GM21786 (cell line): ENCODE measurements at regions not wholly inside any gene's neighbourhood (a gene's known extent, or its start where the extent isn't known, plus 50 kb on each side); places are given as distances from the start of the nearest gene placed in this dataset.

Experiments
- ATAC-seq: cut with Tn5 transposase; IDR thresholded peaks from one replicate; pipeline ENCODE4 v1.9.1; 2021; ENCODE audit not compliant: unreplicated experiment

DNA sequence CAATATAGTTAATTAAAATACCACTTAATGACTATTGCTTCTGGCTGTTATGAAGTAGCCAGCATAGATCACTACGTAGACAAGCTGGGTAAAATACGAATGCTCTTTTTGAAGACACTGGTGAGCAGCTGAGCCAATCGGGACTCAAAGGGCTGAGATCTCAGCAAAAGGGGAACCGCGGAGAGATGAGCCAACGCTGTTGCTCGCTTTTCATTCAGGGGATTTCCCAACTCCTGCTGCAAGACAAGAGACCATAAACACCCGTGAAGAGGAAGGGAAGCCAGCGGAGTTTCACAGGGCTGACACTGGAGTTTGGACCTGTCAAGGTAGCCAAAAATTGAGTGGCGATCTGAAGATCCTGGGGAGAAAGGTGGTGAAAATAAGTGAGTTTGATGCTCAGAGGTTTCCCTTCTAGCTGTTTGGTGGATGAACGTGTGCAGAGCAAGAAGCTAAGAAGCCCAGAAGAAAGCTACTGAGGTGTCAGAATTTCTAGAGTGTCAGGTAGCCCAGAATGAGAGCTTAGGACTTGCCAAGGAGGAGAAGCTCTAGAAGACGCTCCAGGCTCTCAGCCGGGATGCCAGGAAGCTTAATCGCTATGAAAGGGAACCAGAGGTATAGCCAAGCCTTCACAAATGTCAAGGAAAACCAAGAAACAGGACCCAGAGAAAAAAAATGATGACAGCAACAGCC, 79.6 kb upstream of the RNU6ATAC start:
- no peak for ATAC-seq

DNA sequence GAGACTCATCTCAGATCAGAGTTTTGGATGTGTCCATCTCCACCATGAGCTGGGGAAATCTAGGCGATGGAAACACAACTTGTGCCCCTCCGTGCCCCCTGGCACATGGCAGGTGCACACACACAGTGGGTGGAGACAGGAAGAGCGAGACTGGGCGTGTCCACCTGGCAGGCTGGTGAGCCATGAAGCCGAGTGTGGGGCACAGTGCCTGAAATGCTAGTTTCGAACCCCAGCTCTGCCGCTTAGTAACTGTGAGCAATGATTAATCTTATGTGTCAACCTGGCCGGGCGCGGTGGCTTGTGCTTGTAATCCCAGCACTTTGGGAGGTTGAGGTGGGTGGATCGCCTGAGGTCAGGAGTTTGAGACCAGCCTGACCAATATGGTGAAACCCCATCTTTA, 80.8 kb upstream of the RNU6ATAC start:
- ATAC-seq: no peak

DNA sequence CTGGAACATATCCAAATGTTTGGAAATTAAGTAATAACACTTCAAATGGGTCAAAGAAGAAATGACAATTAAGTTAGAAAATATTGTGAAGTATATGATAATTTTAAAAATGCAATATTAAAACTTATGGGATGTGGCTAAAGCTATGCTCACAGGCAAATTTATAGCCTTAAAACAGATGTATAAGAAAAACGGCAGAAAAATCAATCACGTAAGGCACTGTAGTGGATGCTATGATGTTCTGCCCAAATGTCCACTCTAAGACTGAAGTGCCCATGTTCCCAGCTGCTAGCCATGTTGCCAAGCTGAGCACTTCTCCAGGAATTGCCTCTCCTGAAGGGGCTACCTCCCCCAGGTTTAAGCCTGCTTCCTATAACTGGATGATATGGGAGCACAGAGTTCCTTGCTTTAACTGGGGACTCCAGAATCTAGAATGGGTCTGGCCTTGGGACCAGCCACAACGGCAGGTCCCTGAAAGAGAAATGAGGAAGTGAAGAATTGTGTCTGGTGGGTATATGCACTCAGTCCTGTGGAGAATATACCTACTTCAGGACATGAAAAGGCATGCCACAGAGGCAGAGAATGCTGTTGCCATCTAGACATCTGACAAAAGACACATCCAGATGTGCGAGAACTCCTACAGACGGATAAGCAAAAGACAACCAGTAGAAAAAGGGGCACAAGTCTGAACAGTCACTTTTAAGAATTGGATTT, 78.2 kb upstream of the RXRA start:
- no peak for ATAC-seq

DNA sequence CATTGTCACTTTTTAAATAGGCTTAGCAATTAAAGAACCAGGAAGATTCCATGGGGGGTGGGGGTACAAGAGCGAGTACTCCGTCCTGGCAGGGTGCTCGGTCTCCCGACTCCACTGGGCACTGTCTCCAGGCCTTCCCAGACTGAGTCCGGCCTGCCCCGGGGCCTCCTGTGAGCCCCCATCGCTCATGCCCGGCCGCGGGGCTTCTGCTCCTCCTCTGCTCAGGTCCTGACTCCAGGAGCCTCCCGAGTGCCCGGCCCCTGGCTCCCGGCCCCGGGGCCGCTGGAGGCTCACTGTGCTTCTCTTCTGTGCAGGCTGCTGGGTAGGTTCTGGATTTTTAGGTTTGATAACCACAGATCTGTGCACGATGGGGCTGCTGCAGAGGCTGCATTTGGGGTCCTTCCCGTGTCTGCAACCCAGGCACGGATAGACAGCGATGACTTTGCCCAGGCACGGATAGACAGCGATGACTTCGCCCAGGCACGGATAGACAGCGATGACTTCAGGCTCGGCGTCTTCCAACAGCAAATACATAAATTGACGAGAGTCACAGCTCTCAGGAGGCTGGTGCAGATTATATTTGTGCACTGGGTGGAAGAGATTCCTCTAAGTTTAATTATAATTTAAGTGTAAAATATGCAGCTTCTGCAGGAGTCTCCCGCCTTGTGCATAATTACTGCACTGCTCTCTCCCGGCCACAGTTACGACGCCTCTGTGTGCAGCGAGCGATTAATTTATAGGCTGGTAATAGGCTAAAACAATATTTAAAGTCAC, 74.8 kb upstream of the RXRA start:
- no peak for ATAC-seq

DNA sequence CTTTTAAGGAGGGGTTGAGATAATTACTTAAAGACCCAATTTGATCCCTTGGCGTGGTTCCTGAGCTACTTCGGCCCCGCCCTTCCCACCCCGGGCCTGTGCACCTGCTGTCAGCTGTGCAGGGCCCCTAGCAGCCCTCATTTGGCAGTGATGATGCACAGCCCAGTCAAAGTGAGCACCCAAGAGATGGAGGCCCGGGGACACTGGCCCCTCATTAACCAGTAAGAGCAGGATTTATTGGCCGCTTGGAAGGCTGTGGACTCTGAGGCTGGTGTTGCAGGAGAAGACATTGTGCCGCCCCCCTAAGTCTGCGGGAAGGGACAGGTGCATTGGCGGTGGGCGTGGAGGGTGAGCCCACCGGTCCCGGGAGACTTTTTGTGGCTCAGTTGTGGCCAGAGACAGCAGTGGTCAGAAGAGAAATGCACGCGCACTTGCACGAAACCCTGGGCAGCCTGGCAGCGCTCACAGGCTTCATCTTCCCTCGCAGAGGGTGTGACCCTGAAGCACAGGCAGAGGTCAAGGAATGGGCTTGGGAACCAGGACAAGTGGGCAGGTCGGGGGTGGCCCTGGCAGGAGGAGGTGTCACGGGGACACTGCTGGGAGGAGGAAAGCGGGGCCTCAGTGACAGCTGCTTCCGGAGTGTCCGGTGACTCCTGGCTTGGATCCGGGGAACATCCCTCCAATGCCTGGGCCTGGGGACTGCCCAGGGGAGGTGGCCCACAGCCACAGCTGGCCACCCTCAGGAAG, 74.0 kb upstream of the RXRA start:
- no peak for ATAC-seq

DNA sequence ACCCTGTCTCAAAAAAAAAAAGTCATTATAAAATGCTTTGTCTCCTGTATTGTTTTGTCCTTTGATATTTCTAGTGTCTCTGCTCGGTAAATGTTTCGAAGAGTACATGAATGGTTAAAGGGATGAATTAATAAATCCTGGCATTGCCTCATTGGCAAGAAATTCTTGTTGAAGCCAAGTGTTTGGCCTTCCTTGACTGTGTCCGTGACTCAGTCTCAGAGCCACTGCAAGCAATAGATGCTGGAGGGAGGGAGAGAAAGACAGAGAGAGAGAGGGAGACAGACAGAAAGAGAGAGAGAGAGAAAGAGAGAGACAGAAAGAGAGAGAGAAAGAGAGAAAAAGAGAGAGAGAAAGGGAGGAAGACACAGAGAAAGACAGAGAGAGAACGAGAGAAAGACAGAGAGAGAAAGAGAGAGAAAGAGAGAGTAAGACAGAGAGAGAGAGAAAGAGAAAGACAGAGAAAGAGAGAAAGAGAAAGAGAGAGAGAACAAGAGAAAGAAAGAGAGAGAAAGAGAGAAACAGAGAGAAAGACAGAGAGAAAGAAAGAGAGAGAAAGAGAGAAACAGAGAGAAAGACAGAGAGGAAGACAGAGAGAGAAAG, 72.5 kb upstream of the RXRA start:
- no peak for ATAC-seq

DNA sequence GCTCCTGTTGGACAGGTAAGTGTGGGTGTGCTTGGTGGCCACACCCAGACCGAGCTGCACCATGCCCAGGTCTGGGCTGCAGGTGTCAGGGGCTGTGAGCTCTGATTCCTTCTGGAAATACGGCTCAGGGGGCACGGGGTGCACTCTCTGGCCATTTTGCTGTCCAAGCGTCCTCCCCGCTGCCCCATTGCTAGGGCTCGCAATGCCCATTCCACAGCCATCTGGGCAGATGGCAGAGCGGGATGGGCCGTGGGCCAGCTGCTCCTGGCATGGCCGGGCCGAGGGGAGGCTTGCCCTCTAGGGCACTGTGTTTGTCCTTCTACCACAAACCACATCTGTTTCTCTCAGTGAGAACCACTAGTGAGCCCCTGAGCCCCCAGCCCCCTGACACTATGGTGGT, 67.9 kb upstream of the RXRA start:
- ATAC-seq: no peak

DNA sequence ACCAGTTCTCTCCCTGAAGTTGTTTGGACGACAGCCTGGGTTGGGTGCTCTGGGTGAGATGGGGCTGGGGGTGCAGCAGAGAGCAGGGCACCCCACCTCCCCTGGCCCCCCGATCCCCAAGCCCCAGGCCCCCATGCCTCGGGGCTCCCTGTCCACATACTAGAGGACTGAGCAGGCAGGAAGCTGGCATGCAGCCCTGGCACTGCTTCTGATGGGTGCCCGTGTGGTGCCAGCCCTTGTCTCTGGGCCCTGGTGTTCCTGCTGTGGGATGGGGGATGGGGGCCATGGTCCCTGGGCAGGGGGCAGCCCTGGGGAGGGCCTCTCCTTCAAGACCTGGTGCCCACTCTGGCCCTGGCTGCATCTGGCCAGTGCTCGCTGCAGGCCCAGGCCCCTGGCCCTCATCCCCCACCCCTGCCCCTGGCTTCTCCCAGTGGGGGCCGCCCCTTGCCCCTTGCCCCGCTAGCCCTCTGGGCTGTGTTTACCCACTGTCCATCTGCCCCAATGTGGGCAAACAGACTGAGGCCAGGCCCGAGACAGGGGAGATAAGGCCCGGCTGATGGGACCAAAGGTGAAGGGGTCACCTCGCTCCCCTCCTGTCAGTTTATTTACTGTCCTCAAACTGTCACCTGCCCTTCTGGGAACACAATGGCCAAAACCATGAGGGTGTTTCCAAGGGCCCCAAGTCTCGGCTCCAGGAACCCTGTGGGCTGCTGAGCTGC, 67.3 kb upstream of the RXRA start:
- ATAC-seq: no peak

DNA sequence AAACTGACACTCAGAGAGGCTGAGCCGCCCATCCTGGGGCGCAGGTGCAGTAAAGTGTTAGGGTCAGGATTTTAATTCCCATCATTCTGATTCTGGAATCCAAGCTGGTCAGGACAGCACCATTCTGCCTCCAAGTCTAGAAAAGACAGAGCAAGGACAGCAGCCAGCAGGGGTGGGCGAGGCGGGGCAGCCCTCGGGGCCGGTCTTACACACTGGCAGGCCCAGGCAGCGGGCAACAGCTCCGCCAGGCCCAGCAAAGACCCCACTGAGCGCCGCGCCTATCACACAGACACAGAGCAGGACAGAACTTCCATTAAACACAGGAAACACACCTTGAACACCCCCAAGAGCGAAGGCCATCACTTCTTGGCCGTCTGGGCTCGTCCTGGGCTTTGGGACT, 66.5 kb upstream of the RXRA start:
- ATAC-seq: no peak

DNA sequence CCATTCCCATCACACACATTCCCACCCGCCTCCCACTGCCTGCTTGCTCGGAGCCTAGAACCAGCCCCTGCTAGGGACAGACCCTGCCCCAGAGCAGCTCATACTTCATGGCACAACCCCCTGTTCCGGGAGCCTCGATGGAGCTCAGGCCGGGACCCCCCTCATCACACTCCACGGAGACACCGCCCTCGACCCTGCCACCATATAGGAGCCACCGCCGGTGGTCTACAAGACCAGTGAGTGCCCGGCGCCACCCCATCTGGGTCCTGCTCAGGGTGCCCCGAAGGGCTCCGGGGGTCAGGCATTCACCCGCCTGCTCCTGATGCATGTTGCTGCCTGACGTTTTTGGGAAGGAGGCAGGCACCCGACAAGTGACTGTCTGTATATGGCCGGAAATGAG, 65.5 kb upstream of the RXRA start:
- no peak for ATAC-seq

DNA sequence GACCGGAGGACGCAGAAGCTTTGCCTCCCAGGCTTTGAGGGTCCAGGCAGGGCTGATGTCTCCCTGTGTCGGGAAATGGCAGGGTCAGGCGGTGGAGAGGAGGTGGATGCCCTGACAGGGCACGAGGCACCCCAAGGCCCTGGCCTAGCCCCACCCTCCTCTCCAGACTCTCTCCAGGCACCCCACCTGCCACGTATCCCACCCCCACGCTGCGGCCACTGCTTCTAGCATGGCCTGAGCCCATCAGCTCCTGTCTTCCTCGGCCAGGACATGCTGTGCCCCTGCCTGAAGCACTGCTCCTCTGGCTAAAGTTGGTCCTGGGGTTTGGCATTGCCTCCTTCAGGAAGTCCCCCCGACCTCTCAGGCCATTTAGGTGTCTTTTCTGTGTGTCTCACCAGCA, 64.2 kb upstream of the RXRA start:
- ATAC-seq: no peak

DNA sequence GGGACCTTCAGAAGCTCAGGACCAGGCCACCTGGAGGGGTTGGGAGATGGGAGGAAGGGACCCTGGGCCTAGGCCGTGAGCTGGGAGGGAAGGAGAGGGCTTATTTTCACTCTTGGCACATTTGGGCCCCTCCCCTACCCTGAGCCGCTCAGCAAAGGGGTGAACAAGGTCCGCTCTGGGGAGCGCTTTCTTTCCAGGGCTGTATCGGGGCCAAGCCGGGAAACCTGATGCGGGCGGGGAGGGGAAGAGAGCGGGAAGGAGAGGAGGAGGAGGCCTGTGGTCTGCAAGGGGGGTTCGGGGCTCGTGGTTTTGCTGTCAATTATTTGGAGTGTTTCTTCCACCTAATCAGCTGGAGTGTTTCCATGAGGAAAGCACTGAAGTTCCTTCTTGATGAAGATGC, 62.7 kb upstream of the RXRA start:
- no peak for ATAC-seq

DNA sequence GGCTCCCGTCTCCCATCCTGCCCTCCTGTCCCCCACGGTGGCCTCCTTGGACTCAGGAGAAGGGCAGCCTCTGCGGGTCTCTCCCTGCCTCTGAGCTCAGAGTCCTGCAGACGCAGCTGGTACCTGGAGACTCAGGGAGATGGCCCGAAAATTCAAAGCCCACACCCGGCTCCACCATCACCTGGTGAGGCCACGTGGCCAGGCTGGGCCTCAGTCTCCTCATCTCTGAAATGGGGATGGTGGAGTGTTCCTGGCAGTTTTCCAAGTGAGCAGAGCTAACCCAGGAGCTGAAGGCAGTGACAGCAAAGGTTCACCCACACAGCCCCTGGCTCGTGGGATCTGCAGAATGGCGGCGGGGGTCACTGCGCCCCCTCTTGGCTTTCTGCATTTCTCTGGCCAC, 62.1 kb upstream of the RXRA start:
- ATAC-seq: no peak

DNA sequence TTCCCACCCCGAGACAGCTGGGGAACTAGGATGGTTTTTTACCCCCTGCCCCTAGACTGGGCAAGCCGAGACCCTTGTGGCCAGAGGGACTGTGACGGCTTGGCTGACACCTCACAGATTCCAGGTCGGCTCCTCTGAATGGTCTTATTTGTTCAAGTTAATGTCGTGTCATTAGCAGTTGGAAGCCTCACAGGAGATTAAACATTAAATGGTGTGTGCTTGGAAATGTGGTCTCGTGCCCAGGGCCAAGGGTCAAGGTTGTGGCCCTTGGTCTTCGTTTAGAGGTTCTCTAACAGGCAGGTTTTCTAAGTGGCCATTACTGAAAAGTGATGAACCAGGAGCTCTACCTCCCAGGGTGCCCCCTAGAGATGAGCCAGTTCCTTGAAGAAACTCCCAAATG, 61.2 kb upstream of the RXRA start:
- ATAC-seq: no peak

DNA sequence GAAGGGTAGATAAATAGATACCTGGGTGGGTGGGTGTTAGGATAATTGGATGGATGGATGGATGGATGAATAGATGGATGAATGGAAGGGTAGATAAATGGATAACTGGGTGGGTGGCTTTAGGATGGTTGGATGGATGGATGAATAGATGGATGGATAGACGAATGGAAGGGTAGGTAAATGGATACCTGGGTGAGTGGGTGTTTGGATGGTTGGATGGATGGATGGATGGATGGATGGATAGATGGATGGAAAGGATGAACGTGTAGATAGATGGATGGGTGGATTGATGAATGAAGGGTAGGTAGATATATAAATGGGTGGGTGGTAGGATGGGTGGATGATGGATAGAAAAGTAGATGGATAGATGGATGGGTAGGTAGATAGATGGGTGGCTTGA, 59.8 kb upstream of the RXRA start:
- no peak for ATAC-seq

DNA sequence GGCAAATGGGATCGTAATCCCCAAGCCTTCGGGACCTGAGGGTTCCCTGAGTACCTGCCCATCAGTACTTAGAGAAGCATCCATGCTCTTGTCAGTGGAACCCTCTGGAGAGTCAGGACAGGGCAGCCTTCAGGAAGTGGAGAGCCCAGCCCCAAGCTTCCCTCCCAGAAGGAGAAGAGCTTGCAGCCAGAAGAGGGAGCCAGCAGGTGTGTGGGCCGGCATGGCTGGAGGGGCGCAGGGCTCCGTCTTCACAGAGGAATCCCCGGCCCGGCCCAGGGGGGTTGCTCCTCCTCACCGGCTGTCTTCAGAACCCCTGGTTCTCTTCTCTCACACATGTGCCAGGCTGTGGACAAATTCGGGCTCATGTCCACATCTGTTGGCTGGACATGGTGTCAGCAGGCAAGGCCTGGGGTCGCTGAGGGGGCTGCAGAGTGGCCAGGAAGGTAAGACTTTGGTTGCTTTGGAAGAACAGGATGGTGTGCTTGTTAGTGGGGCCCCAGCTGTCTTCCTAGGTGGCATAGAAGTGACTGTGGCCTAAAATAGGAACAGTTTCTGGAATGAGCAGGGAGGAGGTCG, 58.9 kb upstream of the RXRA start:
- ATAC-seq: no peak

DNA sequence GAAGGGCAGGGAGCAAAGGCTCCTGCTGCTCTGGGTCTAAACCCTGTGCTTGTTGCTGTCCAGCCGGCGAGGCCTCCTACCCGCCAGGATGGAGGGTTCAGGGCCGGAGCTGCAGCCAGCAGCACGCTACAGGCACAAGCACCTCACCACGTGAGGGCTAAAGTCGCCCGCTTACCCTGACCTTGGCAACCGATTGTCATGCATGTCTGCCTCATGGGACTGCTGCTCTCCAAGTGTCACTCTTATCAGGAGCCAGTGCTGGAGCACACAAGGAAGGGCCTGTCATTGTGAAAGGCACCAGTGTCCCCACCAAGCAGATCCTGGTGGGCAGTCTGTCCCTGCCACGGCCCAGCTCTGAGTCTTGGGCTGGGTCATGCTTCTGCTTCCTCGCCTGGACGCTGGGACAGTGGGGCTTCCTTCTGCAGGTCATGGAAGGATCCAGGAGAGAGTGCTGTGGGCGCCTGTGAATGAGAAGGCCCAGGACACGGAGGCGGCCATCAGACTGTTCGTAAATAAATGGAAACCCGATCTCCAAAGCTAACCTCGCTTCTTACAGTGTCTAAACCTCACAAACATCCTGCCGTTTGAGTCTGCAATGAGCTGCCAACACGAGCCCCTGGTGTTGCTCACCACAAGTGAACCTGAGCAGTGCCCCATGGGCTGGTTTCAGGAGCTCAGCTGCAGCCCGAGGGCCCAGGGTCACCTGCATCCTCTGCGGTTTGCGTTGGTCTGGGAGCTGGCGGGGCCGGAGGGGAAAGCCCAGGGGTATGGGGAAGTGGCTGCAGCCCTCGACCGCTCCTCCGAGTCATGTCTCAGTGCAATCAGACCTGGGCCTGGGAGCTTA, 58.2 kb upstream of the RXRA start:
- ATAC-seq: peak; percentile 80

DNA sequence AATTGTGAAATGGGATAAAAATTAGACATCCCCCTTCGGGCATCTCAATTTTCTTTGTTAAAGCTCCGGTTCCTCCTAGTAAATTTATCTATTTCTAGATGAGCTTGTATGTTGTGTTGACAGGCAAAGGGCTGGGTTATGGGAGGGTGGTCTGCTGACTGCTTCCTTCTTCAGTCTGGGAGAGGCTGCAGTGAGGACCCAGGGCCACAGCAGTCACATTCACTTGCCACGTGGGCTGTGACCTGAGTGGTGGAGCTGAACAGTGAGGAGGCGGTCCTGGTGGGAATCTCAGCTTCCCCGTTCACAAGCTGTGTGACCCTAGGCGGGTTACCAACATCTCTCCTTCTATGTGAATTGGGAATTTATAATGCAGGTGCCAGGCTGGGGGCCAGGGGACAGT, 57.5 kb upstream of the RXRA start:
- ATAC-seq: no peak
